ENCODE measurements at regions not wholly inside any gene's neighbourhood (a gene's known extent, or its start where the extent isn't known, plus 50 kb on each side); places are given as distances from the start of the nearest gene placed in this dataset.

DNA sequence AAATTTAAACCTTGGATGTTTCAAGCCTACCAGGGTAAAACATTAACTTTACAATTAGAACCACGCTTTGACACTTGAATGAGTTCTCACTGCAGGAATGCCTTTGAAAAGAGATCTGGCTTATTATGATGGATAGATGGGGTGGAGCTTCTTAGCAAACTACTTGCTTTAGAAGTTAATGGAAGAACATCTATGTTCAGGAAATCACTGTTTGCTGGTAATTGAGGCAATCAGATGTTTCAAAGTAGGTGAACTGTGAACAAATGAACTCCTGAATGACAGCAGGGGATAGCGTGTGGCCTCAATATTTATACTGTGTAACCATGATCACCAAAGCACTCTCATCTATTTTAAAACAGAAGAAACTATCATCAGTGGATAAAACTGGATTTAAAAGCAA, 383.6 kb downstream of the PIK3C3 start:
- H4K20me1 ChIP-seq (ENCODE audit: insufficient read depth), result no peaks in the 10 kb centered on the region
- no peak overlapping the region for H3K4me3 ChIP-seq
- POLR2A ChIA-PET (ENCODE audit: unreplicated experiment), result no interaction called here
- no peak overlapping the region for H3K4me2 ChIP-seq
- intact Hi-C loops (cut with micrococcal nuclease; ENCODE audit: unreplicated experiment), result no loop called here
- no peaks in the 10 kb centered on the region for H3K27me3 ChIP-seq (ENCODE audit: insufficient read depth, low read depth)
- no TSS peak for BruUV-seq (replicated peaks)
- TF ChIP-seq, protein P1, sequence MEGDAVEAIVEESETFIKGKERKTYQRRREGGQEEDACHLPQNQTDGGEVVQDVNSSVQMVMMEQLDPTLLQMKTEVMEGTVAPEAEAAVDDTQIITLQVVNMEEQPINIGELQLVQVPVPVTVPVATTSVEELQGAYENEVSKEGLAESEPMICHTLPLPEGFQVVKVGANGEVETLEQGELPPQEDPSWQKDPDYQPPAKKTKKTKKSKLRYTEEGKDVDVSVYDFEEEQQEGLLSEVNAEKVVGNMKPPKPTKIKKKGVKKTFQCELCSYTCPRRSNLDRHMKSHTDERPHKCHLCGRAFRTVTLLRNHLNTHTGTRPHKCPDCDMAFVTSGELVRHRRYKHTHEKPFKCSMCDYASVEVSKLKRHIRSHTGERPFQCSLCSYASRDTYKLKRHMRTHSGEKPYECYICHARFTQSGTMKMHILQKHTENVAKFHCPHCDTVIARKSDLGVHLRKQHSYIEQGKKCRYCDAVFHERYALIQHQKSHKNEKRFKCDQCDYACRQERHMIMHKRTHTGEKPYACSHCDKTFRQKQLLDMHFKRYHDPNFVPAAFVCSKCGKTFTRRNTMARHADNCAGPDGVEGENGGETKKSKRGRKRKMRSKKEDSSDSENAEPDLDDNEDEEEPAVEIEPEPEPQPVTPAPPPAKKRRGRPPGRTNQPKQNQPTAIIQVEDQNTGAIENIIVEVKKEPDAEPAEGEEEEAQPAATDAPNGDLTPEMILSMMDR (conservative IDR thresholded peaks at IDR 0.05), result no peak
- no peak for TF ChIP-seq EZH2 (IDR thresholded peaks at IDR 0.05; ENCODE audit: low read depth)
- H3K9me3 ChIP-seq (ENCODE audit: insufficient read depth, low read depth), result no peaks in the 10 kb centered on the region
- CTCF ChIA-PET, result no interaction called here
- no peaks in the 10 kb centered on the region for H3F3A ChIP-seq (ENCODE audit: insufficient read depth, low read depth)
- DNase-seq, result no peak
- H3K27ac ChIP-seq, result no peak overlapping the region
- H3K4me1 ChIP-seq (replicated peaks; ENCODE audit: insufficient read depth), result no peaks in the 10 kb centered on the region
- no peaks in the 10 kb centered on the region for H3K79me2 ChIP-seq (ENCODE audit: low read depth)
- no peak overlapping the region for H2AFZ ChIP-seq
- no peaks in the 10 kb centered on the region for H3K9me2 ChIP-seq (ENCODE audit: insufficient read depth)
- H3K36me3 ChIP-seq (ENCODE audit: low read depth), result no peaks in the 10 kb centered on the region

GRCh38 chr18:42339372-42339771, 384.3 kb downstream of the PIK3C3 start:
- no peaks in the 10 kb centered on the region for H4K20me1 ChIP-seq (ENCODE audit: insufficient read depth)
- H3K27me3 ChIP-seq (ENCODE audit: insufficient read depth, low read depth), result no peaks in the 10 kb centered on the region
- H3K4me3 ChIP-seq, result no peak overlapping the region
- no peak overlapping the region for H2AFZ ChIP-seq
- BruUV-seq (replicated peaks), result no TSS peak
- no peak overlapping the region for H3K4me2 ChIP-seq
- H3K79me2 ChIP-seq (ENCODE audit: low read depth), result no peaks in the 10 kb centered on the region
- H3K9me3 ChIP-seq (ENCODE audit: insufficient read depth, low read depth), result no peaks in the 10 kb centered on the region
- DNase-seq, result no peak
- H3F3A ChIP-seq (ENCODE audit: insufficient read depth, low read depth), result no peaks in the 10 kb centered on the region
- H3K9me2 ChIP-seq (ENCODE audit: insufficient read depth), result no peaks in the 10 kb centered on the region
- no peak overlapping the region for H3K27ac ChIP-seq
- no peaks in the 10 kb centered on the region for H3K4me1 ChIP-seq (replicated peaks; ENCODE audit: insufficient read depth)
- no peak for TF ChIP-seq EZH2 (IDR thresholded peaks at IDR 0.05; ENCODE audit: low read depth)
- TF ChIP-seq, protein P1 (conservative IDR thresholded peaks at IDR 0.05), result no peak
- no peaks in the 10 kb centered on the region for H3K36me3 ChIP-seq (ENCODE audit: low read depth)
- POLR2A ChIA-PET (ENCODE audit: unreplicated experiment), result no interaction called here
- CTCF ChIA-PET, result no interaction called here
- intact Hi-C loops (cut with micrococcal nuclease; ENCODE audit: unreplicated experiment), result no loop called here

DNA sequence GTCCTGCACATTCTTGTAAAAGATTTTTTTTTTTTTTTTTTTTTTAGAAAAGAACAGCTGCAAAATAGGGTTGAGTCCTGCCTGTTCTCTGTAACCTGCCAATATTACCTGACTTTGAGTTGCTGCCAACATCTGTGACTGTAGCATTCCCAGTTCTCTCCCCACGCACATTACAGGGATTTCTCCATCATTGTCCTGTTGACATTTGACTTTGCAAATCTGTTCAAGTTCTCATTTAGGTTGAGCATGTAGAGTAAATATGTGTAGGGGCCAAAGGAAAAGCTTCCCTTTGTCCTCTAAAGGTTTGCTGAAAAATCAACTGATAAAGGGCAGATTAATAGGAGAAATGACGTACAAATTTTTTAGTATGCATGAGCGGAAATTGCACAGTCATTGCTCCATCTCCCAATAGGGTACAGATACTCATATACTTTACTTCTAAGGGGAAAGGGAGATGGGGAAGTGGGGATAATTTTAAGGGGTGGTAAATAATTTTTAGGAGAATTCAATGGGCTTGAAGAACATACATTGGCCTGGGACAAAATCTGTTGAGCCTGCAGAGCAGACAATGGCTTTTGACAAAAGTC, 385.5 kb downstream of the PIK3C3 start:
- ChIA-PET POLR2A (ENCODE audit: unreplicated experiment) (no interaction called here), CTCF (no interaction called here)
- Histone ChIP-seq H3K4me2 (no peak overlapping the region), H3F3A (ENCODE audit: insufficient read depth, low read depth) (no peaks in the 10 kb centered on the region), H3K36me3 (ENCODE audit: low read depth) (no peaks in the 10 kb centered on the region), H3K9me3 (ENCODE audit: insufficient read depth, low read depth) (no peaks in the 10 kb centered on the region), H3K4me1 (replicated peaks; ENCODE audit: insufficient read depth) (no peaks in the 10 kb centered on the region), H3K79me2 (ENCODE audit: low read depth) (no peaks in the 10 kb centered on the region), H3K9me2 (ENCODE audit: insufficient read depth) (no peaks in the 10 kb centered on the region), H4K20me1 (ENCODE audit: insufficient read depth) (no peaks in the 10 kb centered on the region), H3K27ac (no peak overlapping the region), H2AFZ (no peak overlapping the region), H3K27me3 (ENCODE audit: insufficient read depth, low read depth) (no peaks in the 10 kb centered on the region), H3K4me3 (no peak overlapping the region)
- no TSS peak for BruUV-seq (replicated peaks)
- no peak for TF ChIP-seq EZH2 (IDR thresholded peaks at IDR 0.05; ENCODE audit: low read depth)
- TF ChIP-seq, protein P1 (conservative IDR thresholded peaks at IDR 0.05), result no peak
- no peak for DNase-seq
- intact Hi-C loops (cut with micrococcal nuclease; ENCODE audit: unreplicated experiment), result no loop called here
